Fibroblast of skin of right quadriceps (primary cell): ENCODE measurements at regions not wholly inside any gene's neighbourhood (a gene's known extent, or its start where the extent isn't known, plus 50 kb on each side); places are given as distances from the start of the nearest gene placed in this dataset.

ENCODE experiments used
- DNase-seq: peaks from one replicate; pipeline ENCODE4 v3.0.0-alpha.2; 2013

DNA sequence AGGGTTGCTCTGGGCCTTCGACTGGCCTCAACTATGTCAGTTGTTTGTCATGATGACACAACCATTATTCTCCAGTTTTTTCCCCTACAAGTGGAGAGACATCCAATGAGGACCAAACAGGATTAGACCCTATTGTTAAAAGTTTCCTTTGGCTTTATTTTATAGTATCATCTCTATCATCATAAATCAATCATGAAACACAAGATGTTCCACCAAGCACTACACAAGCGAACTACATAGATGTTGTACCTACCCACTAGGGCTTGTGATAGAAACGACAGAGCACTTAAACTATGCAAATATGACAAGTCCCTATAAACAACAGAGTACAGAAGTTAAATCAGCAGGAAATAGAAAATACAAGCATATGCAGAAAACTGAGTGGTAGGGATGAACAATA is 422.5 kb upstream of the MARCKS start:
- DNase-seq, result no peak

DNA sequence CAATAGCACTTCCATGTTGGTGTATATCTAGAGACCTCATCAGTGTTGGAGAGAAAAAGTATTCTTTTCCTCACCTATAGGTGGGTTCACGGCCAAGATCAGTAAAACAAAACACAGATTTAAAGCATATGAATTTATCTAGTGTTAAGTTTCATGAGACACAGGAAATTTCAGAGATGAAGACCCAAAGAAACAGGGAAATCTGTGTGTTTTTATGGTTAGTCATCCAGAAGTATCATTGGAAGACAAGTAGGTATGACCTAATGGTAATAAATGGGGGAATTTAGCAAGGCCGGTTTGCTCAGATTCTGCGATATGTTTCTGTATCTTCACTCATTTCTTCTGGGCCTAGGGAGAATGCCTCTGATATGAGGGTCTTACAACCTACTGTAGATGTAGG is 419.6 kb upstream of the MARCKS start:
- DNase-seq, result peak; percentile 71

DNA sequence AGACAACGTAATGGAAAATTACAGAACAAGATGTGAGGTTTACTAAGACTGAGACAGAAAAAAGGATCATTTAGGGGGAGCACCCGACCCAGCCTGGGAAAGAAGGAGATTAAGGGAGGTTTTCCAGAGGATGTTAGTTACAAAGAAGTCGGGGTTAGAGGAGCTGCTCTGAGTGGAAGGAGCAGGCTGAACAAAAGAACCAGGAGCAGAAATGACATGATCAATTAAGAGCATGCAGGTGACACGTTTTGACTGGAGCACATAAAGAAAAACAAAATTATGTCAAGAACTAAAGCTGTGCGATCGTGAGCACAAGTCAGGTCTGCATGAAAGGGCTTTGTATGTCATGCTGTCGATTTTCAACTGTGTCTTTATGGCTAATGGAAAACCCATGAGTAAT is 417.3 kb upstream of the MARCKS start:
- DNase-seq, result no peak

DNA sequence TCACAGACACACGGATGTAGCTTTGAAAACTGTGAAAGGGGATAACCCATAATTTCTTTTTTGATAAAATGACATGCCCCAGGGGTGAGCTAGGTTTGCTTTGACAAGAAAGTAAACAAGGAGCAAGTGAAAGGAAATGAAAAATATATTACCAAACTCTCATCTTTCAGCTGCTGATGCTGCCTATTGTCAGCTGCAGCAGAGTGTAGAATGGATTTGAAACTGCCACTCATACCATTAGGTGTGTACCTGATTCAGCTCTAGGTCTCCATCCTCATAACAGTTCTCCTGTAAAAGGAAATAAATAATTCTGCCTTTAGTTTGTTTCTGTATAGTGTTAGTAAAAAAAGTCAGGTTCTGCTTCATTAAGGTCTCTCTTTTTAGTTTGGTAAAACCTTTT is 415.1 kb upstream of the MARCKS start:
- no peak for DNase-seq

DNA sequence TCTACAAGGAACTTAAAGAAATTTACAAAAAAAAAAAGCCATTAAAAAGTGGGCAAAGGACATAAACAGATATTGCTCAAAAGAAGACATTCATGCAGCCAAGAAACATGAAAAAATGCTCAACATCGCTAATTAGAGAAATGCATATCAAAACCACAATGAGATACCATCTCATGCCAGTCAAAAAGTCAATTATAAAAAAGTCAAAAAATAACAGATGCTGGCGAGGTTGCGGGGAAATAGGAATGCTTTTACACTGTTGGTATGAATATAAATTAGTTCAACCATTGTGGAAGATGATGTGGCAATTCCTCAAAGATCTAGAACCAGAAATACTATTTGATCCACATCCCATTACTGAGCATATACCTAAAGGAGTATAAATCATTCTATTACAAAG is 411.9 kb upstream of the MARCKS start:
- DNase-seq, result no peak

DNA sequence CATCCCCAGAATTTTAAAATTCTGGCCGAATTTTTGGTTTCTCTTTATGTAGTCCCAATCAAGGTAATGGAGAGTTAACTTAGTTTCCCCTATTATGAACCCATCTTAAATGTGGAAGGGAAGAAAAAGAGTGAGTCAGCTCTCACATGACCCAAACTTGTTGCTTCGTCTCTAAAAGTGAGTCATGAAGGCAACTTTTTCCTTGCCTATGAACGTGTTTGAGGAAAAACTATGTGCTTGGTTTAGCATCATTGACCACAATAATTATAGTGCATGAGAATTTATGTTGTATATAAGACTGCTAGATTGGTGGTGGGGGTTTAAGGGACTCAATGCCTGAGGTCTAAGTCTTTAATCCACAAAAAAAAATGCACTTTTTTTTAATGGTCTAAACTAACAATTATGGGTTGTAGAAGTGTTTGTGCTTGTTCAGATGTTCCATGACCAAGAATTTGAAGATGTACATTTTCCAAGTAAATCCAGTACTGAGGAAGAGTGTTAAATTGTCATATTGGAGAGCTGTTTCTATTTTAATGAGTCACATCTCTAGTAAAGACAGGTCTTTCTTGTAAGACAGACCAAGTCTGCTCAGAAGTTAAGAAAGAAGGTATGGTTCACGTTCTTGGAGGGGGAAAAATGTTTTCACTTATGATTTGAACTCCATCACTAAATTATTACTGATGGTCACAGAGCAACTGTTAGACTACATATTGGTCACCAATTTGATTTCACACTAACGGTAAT is 409.9 kb upstream of the MARCKS start:
- DNase-seq, result peak; percentile 97

DNA sequence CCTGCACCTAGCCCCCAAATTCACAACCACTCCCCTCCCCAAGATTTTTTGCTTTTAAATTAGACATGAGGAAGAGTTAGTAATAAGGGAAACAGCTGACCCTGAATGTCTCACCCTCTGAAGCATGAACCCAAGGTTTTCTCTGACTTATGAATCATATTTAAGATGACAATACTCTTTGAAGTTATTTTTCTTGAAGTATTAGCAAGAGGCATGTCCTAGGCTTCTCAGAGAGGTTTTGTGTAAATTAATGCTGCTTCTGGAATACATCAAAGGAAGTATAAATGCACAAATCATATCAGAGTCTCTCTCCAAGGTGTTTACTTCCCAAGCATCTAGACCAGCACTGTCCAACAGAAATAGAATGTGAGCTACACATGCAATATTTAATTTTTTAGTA is 408.1 kb upstream of the MARCKS start:
- peak; percentile 57 for DNase-seq

DNA sequence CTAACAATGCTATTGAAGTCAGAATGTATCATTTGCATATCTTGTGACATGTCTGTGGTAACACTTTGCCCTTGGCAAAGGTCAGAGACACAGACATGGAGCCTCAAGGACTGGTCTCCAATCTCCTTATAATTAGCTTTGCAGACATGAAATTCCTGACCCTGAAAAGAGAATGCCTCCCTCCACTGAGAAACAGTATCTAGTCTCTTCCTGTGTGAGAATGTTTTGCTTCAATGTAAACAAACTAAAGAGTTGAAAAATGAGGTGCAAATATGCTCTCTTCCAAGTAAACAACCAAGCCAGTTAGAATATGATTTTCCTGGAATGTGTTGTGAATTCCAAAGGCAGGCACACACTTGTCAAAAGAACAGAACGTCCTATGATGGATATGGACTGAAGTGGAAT is 407.1 kb upstream of the MARCKS start:
- peak; percentile 50 for DNase-seq

DNA sequence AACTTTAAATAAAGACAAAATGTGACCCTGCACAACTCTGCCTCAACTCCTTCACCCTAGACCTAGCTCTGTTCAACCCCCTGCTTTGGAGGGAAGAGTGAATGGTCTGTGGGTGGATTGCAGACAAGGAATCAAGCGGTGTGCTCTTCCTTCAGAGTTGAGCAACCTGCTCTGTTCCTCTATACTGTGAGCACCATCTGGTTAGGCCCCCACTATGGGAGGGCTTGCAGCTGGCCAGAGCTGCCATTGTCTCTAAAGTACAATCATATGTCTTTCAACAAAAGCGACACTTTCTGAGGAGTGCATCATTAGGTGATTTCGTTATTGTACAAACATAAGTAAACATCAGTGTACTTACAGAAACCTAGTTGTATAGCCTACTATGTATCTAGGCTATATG is 406.1 kb upstream of the MARCKS start:
- no peak for DNase-seq

DNA sequence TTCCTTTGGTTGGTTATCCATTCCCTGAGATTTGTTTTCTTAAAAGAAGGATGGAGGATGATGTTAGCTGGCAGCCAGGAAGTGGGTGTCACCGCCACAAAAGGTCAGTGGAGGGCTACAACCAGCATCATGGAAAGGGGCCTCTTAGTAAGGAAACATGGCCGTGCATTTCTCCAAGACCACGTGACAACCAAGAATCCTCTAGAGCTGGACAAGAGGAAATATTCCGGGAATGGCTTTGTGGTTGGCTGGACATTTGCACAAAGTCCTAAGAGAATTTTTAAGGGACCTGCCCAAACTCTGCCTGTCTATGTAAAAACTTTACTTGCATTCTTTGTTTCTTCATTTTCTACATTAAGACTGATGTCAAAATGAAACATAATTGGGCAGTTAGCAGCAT is 399.9 kb upstream of the MARCKS start:
- DNase-seq, result peak; percentile 88

DNA sequence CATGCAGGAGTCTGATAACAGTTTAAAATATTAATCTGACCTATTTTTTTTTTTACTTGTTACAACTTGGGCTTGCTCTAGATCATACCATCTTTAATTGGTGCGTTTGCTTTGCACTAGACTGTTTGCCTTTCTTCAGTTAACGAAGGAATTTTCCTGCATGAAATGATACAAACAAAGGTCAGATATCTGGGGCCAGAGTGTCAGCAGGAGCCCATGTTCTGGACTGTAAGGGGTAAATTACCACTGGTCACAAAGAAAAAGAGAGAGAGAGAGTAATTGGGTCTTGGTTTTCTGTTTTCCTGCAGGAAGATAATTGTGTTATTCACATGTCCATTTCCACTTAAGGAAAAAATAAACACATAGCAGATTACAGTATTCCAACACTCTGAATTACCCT is 399.4 kb upstream of the MARCKS start:
- DNase-seq, result no peak

DNA sequence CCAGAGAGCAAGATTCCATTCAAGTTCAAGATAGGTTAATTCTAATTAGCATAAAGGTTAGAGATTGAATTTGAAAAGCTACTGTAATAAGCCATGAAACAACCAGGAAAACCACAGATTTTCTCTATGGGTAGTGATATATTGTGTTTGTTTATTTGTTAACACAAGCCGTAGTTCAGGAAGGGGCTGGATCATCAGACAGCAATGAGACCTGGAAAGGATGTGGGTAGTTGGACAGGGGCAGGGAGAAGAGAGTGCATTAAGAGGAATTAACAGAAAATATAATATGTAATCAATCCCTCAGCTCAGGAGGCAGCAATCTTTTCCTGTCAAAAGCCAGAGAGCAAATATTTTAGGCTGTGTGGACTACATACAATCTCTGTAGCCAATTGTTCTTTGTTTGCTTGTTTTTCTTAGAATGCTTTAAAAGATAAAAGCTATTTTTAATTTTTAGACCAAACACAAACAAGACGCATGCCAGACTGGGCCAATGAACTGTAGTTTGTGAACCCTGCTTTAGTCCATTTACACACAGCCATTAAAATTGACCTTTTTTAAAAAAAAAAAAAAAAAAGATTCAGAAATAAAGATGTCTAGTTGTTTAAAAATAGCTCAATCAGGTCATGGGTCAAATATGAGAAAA is 398.7 kb upstream of the MARCKS start:
- peak; percentile 37 for DNase-seq

DNA sequence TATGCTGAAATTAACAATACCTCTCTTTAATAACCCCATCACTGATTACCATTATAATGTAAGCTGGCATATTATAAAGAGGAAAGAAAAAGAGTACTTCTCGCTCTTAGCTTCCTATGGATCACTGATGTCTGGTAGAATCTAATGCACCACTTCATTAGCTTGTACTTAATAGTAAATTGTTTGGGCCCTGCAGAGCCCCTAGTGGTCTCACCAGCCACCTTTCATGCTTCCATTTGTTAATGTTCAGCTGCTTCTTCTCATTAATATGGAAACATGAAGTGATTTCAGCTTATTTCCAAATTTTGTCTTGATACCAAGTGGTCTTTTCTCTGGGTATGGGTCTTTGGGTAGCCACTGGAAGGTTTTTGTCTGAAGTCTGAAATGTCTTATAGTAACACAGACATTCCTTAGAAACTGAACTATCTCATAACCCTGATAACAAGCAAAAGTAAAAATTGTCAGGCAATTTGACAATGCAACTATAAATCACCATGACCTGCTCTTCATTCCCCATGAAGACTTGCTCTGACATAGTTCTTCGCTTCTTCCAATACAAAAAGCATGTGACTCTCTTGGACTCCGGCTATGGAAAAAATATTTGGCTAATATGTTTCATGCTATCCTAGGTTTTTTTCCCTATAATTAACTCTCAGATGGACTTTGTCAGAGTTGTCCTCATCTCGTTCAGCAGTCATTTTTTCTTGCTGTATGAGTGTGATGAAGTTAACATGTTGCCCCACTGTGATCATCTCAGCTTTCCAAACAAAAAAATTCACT is 395.8 kb upstream of the MARCKS start:
- DNase-seq, result peak; percentile 5

DNA sequence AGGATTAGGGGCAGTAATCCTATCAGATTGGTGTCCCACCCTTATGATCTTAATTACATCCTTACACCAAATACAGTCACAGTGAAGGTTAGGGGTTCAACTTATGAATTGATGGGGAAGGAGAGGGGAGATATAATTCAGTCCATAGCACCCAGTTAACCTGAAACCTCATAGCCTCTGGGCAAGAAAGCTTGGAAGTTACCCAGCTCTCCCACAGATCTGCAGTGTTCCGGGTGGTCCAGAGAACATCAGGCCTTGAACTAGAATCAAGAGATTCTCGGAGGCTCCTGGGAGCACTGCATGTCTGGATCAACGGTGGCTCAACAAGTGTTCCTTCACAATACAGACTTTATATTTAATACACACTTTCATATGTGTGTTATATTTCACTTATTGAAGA is 392.6 kb upstream of the MARCKS start:
- DNase-seq, result no peak

DNA sequence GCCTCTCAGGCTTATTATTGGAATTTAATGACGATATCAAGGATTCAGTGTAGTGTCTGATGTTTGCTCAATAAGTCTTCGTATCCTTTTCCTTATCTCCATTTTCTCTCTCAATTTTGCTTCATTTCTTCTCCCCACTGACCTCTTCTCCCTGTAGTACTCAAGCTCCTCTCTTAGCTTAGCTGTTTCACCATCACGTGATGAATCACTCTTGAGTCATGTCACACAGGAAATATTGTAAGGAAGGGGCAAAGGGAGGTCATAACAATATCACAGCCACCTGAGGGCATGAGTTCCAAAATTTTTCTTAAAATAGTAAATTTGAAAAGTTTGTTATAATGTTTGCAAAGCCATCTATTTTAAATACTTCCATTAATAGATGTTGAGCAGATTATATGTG is 392.2 kb upstream of the MARCKS start:
- peak; percentile 84 for DNase-seq

DNA sequence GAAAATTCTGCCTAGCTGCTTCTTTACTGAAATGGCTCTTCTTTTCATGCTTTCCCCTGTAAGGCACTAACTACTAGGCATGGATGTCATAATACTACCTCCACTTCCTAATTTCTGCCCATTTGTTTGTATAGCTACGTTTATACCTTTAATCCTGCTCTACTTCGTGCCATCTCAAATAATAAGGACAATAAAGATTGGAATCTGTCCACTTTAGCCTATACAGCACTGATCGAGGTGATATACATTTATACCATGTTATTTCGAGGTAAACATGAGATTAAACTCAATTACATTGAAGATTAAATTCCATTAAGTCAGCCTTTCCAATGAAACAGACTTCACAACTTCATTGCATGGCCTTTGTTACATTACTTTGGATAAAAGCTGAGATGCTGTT is 390.6 kb upstream of the MARCKS start:
- DNase-seq, result no peak

DNA sequence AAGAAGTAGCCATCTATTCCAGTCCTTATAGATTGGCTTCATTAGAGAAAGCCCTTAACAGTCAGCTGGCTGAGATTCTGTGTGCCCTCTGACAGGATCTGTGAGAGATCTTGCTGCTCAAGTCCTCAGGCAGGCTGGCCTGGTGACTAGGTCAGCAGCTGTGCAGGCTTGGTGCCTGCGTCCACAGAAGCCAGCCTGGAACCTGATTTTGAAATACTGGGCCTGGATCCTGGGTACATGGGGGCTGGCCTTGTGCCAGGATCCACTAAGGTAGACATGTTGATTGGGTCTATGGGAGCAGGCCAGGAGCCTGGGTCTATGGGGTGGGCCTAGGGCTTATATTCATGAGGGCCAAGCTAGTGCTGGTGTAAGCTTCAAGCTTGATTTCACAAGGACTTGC is 381.8 kb upstream of the MARCKS start:
- no peak for DNase-seq

DNA sequence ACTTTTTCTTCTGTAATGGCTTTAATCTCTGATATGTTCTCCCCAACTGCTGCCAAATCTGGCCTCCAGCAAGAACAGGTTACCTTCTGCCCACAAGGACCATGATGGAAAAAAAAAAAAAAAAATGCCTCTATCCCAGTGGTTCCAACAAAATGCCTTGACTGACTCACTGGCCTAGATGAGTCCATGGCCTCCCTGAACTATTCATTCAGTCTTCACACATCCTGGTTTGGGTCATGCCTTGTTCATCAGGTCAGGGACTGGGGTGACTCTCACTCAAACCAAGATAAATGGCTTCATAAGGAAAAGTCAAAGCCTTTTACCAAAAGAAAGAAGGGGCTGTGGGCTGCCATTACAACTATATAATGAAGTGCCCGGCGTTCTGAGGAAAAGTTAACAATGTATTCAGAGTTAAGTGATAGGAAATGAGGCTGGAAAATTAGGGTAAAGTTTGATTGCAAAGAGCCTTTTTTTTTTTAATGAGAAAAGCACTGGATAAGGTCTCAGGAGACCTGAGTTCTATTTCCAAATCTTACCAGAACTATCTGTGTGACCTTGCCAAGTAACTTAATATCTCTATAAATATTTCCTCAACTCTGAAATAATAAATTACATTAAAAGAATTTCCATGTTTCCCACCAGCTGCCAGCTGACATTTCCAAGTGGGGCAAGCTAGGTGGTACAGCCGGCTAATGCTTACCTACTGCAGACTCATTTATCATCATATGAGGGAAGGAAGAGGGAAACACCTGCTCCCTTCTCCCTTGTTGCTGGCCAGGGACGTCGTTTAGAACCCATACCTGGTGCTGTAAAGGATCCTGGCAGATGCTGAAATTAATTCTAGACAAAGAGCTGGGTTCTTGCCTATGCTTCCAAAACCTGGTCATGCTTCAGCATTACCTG is 380.0 kb upstream of the MARCKS start:
- DNase-seq, result peak; percentile 29

DNA sequence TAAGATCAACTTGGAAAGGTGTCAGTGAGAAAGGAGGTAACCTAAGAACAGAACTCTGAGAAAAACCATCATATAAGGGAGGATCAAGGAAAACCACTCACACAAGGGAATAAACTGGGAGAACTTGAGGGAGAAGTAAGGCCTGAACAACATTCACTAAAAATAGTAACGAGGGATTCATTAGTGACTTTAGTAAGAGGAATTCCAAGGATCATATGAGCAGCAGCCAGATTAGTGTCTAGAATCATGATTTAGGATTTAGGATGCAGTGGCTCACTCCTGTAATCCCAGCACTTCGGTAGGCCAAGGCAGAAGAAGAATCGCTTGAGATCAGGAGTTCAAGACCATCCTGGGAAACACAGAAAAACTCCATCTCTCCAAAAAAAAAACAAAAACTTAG is 376.5 kb upstream of the MARCKS start:
- DNase-seq, result peak; percentile 60

DNA sequence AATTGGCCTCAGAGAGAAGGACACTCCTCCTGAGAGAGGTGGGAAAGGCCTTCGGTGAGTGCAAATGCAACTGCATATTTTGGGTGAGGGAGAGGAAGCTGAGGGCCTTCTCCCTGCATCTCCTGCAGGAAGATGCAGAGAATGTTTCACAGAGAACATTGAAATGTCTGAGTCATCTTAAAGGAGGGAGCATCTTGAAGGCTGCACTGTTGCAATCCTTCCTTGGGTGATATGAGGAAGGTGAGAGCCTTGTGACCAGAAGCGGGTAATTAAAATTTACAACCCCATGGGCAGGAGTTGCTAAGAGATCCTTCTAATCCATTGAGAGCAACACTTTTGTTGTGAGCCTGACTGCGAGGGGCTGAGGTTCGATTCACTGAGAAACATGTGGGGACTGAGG is 375.7 kb upstream of the MARCKS start:
- peak; percentile 61 for DNase-seq

DNA sequence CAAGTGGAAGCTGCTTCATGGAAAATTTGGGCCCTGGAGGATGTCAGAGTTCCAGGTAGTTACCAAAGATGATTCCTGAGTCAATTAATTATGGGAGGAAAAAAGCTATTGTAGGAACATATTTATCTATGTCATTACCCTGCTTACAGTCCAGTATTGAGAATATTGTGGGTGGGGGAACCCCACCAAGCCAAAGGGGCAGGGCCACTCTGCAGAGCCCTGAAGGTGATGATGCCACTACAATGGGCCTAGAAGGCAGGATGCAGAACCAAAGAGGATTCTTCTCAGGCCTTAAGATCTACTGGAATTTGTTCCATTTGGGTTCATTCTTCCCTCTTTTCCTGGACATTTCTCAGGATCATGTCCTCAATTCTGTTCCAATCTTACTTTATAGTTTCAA is 375.2 kb upstream of the MARCKS start:
- no peak for DNase-seq

DNA sequence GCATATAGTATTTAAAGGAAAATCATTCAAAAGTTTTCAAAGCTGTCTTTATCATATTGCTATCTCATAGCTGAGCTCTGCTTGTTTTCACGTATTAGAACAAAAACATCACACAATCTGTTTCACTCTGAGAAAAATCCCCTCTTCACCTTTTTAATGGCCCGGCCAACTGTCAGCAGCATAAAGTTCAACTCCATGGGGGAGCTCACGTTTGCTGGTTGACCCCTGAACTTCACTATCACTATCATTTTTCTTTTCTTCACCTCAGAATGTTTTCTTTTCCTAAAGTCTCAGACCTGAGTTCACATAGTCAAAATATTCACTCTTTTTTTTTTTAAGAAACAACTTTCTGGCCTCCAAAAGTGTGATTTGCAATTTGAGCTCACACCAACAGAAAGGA is 374.4 kb upstream of the MARCKS start:
- no peak for DNase-seq

DNA sequence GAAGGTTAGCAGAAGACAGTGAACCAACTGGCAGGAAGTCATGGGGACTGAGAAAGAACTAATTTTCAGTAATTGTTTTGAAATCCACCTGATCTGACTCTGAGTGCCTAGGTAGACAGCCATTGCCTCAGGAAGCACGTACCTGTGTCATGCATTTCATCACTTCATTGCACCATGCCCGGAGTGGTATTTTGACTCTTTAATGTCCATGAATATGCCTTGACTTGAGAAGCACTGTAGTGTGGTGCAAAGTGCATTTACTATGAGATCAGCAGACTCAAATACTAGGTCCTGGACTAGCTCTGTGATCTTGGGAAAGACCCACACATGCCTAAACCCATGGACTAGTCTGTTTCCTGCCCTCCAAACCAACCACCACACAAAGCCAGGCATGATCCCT is 370.9 kb upstream of the MARCKS start:
- DNase-seq, result no peak
